G401 (cell line): ENCODE measurements at regions not wholly inside any gene's neighbourhood (a gene's known extent, or its start where the extent isn't known, plus 50 kb on each side); places are given as distances from the start of the nearest gene placed in this dataset.

Experiments
- DNase-seq: peaks from one replicate; pipeline ENCODE4 v3.0.0-alpha.2; 2015; ENCODE audit warnings: low spot score
- in situ Hi-C: cut with HindIII; loops from 2 replicates; pipeline ENCODE4 v1.10.0; 2016; ENCODE audit warnings: low sequenced_read_pairs, mixed read lengths

GRCh38 chr2:204250692-204251091 is 294.6 kb upstream of the PARD3B start:
- in situ Hi-C loops: no loop called here
- DNase-seq: no peak

GRCh38 chr2:204251158-204251997 is 293.9 kb upstream of the PARD3B start:
- in situ Hi-C loops: no loop called here

GRCh38 chr2:204251998-204252376 is 293.3 kb upstream of the PARD3B start:
- no peak for DNase-seq
- in situ Hi-C loops: no loop called here

More at GRCh38 chr2:204251158-204251997, 293.9 kb upstream of the PARD3B start:
- no peak for DNase-seq

GRCh38 chr2:204255071-204255470 is 290.2 kb upstream of the PARD3B start:
- DNase-seq: no peak
- in situ Hi-C loops: no loop called here

GRCh38 chr2:204255526-204255925 is 289.7 kb upstream of the PARD3B start:
- in situ Hi-C loops: no loop called here
- DNase-seq: no peak

- DNase-seq: no peak
- in situ Hi-C loops: no loop called here
Measured at GRCh38 chr2:204257781-204258180, 287.5 kb upstream of the PARD3B start.

GRCh38 chr2:204258890-204259289 is 286.4 kb upstream of the PARD3B start:
- in situ Hi-C loops: no loop called here
- no peak for DNase-seq

- in situ Hi-C loops: no loop called here
- peak; percentile 38 for DNase-seq
Measured at GRCh38 chr2:204260162-204260877, 285.0 kb upstream of the PARD3B start.

GRCh38 chr2:204260901-204261300 is 284.4 kb upstream of the PARD3B start:
- in situ Hi-C loops: no loop called here
- DNase-seq: no peak

DNA sequence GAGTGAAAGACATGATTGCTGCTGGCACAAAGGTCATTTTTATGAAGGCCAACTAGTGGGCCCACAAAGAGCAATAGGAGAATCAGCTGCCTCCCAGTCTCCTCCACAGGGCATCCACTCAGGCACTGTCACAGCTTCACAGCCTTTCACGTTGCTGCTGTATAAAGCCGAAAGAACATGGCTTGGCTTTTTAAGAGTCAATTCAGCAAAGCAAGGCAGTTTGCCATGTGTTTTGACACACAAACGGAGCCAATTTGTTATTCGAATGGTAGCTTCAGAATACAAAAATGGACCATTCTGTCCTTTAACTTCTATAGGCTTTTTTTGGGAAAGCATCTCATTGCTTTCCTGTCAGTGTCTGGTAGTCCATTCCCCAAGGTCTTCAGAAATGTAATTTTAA is 283.4 kb upstream of the PARD3B start:
- DNase-seq: peak; percentile 15
- in situ Hi-C loops: no loop called here

DNA sequence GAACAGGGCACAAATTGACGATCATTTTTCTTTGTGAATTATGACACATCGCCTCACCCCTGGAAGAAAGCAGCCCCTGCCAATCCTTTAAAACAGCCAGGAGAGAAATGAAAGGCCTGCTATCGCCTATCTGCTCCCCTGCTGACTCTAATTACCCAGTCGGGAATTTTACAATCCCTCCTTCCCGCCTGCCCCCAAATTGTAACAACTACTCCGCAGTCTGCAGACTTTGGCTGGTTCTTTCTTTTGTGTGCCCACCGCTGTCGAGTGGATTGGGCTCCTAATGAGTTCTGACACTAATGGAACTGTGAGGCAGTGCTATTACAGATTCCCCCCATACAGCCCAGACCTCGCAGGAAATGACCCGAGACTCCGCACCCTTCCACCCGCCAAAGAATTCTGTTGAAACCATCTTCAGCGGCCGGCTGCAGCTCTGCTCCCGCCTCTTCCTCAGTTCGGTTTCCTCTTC is 281.2 kb upstream of the PARD3B start:
- no peak for DNase-seq
- in situ Hi-C loops: no loop called here

- DNase-seq: no peak
- in situ Hi-C loops: no loop called here
Measured at GRCh38 chr2:204264621-204265140, 280.6 kb upstream of the PARD3B start.

- in situ Hi-C loops: no loop called here
- no peak for DNase-seq
Measured at GRCh38 chr2:204265681-204266181, 279.5 kb upstream of the PARD3B start.

- no peak for DNase-seq
- in situ Hi-C loops: no loop called here
Measured at GRCh38 chr2:204268458-204268857, 276.8 kb upstream of the PARD3B start.

GRCh38 chr2:204268971-204269370 is 276.3 kb upstream of the PARD3B start:
- in situ Hi-C loops: no loop called here
- no peak for DNase-seq

DNA sequence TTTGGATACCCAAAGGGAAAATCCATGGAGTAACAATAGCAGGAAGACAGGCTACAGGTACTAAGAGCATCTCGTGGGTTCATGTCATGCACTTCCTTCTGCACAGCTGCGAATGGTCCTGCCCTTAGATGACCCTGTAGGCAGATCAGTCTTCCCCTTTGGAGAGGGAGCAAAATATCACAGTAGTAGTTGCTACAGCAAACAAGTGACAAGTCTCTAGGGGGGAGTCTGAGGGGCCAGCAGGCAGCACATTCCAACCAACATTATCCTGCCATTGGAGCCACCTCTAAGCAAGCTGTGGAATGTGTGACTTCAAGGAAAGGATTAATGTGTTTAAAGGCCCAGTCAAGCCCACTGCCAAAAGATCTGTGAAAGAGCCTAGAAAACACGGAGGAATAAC is 273.2 kb upstream of the PARD3B start:
- no peak for DNase-seq
- in situ Hi-C loops: no loop called here

DNA sequence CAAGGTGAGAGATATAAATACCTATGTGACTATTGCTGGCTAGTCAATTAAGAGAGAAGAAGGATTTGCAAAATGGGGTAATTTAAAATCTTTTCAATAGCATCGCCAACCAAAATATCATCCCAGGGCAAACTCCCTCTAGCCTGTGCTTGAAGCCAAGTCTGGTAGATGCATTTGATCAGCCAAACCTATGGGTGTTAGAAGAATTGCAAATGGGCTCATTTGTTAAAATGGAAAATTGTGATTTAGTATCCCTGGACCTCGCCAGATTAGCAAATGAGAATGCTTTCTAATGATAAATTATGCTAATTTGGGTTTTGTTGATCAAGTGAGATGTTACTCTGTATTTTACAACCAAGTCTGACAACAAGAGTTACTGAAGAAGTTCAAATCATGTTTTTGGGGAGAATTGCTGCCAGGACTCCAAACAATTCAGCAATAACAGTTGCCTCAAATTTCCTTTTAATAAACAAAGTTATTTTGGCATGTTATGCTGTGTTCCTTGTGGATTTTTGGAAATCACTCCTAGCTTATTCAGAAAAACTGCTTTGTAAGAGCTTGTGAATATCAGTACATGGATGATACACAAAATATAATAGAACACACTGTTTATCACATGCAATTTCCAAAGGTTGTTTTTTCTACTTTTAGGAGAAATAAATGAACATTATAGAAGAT is 272.5 kb upstream of the PARD3B start:
- in situ Hi-C loops: no loop called here

GRCh38 chr2:204274429-204274828 is 270.8 kb upstream of the PARD3B start:
- in situ Hi-C loops: no loop called here

More for the DNA sequence above, 272.5 kb upstream of the PARD3B start:
- DNase-seq: no peak

GRCh38 chr2:204274991-204275390 is 270.3 kb upstream of the PARD3B start:
- in situ Hi-C loops: no loop called here

More at GRCh38 chr2:204274429-204274828, 270.8 kb upstream of the PARD3B start:
- peak; percentile 10 for DNase-seq

More at GRCh38 chr2:204274991-204275390, 270.3 kb upstream of the PARD3B start:
- DNase-seq: peak; percentile 30
